NCI-H460 (cell line): ENCODE measurements at regions not wholly inside any gene's neighbourhood (a gene's known extent, or its start where the extent isn't known, plus 50 kb on each side); places are given as distances from the start of the nearest gene placed in this dataset.
"Not testable (repeated sequence)": the region's sequence is repeated elsewhere in the genome, so short reads cannot be mapped to it uniquely, and the experiment has no call there.

Experiments used
- DNase-seq: peaks from one replicate; pipeline ENCODE4 v3.0.0-alpha.2; 2016; ENCODE audit warnings: low read depth; ENCODE audit errors: extremely low read depth

DNA sequence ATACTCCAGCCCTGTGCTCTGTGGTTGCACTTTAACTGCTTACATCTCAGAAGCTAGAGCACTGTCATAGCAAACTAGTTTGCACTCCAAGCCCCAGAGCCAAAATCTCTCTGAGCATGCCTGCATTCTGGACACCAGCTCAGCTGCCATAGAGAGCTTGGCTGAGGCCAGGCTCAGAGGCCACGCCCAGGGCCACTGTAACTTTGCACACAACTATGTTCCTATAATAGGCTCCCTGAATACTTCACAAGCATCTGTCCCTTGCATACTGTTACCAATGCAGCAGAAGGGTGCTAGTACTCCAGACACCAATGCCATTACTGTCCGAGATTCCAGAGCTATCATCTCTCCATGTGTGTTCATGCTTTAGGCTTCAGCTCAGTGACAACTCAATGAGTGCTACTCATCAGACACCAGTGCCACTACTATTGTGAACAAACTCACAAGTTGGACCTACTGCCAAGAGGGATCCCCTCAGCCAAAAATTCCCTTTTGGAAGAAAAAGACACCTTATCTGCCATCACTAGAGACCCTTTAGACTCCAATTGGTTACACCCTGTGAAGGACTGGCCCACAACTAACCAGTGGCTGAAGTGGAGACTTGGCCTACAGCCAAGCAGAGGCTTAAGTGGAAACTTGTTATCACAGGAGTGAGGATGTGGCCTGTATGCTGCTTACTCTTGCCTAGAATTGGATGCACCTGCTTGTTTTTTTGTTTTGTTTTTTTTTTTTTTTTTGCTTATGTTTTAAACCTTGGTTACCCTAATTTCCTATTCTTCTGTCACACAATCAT, 211.6 kb upstream of the MAGI2 start:
- no peak for DNase-seq

DNA sequence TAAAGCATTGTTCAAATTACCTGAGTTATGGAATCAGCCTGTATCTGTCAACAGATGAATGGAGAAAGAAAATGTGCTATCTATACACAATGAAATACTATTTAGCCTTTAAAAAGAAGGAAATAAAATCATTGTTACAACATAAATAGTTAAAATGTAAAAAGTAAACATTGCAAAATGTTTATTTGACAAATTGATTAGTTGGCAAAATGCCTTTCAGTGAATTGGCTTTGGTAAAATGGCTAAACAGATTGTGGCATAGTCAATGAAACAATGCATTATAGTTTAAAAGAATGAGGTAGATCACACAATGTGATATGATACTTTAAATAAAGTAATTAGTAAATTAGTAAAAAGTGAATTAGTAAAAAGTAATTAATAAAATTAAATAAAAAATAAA, 204.8 kb upstream of the MAGI2 start:
- DNase-seq = no peak

DNA sequence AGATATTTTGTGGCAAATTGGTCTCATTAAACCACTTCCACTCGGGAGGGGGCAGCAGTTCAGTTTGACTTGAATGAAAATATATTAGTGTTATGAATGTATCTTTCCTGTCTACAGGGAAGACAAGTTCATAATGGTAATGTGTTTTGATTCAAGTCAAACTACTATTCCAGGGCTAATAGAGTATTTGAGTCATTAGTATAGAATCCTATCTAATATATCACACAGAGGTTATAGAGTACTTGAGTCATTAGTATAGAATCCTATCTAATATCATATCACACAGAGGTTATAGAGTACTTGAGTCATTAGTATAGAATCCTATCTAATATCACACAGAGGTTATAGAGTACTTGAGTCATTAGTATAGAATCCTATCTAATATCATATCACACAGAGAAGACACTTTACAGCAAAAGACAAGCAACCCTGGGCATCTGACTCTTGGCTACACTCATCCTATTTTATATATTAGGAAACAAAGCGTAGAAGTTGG, 199.7 kb upstream of the MAGI2 start:
- no peak for DNase-seq

DNA sequence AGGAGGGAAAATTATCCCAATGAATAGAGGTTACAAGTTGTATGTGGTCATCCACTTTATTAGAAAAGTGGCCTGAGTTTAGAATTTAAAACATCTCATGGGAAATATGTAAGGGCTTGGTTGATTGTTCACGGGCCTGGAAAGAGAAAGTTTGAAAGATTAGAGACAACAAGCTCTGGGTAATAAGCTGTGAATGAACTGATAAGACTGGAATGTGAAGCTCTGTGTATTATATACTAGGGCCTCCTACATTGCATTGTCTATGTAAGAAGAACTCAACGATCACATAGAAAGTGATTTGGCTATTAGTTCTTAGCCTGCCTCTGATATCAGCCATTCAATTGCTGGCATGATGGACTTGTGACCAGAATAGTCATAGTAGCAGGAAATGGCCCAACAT, 199.2 kb upstream of the MAGI2 start:
- no peak for DNase-seq

DNA sequence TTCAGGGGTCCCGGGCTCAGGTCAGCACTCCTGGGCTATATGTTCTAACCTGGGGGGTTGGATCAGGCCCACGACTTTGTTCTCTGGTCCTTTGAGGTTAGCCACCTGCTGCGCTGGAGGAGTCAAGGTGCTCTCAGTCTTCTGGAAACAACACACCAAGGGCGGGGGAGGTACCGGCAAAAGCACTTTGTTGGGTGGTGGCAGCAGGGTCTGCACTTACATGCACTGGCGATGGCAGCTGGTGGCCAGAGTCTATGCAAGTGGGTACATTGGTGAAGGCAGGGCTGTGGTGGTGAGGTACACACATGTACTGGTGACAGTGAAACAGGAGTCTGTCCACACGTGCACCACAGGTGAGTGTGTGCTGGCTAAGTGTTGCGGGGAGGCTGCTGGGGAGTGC, 194.2 kb upstream of the MAGI2 start:
- DNase-seq = no peak

DNA sequence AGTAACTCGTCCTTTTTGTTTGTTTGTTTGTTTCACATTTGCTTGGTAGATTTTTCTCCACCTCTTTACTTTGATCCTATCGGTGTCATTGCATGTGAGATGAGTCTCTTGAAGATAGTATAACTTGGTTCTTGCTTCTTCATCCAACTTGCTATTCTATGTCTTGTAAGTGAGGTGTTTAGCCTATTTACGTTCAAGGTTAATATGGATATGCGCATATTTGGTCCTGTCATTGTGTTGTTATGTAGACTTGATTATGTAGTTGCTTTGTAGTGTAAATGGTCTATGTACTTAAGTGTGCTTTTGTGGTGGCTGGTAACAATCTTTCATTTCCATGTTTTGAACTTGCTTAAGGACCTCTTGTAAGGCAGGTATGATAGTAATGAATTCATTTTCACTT, 192.8 kb upstream of the MAGI2 start:
- DNase-seq = no peak

DNA sequence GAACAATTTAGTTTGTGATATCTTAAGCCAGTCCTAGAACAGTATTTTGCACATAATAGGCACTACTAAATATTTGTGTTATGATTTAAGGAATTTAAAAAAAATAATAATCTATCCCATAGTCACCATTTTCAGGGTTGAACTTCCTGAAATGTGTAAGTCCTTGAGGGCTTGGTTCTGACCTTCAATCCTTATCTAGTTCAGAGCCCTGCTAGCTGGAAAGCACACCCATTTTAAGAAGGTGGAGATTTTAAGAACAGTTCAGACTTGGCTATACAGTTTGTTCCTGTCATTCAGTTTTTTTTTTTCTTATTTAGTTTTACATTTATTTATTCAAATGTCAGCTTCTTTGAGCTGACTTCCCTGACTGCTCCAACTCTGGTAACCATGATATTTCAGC, 183.4 kb upstream of the MAGI2 start:
- DNase-seq = no peak

DNA sequence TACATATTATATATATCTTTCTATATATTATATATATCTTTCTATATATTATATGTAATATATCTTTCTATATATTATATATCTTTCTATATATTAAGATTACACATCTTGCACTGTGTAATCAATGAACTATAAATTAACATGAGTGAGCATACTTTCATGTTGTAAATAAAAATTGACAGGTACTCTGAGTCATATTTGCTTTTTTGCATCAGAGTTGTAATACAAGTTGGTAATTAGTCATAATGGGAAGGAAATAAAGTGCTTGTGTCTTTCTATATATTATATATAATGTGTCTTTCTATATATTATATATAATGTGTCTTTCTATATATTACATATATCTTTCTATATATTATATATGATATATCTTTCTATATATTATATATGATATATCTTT, 172.5 kb upstream of the MAGI2 start:
- not testable (repeated sequence) for DNase-seq

DNA sequence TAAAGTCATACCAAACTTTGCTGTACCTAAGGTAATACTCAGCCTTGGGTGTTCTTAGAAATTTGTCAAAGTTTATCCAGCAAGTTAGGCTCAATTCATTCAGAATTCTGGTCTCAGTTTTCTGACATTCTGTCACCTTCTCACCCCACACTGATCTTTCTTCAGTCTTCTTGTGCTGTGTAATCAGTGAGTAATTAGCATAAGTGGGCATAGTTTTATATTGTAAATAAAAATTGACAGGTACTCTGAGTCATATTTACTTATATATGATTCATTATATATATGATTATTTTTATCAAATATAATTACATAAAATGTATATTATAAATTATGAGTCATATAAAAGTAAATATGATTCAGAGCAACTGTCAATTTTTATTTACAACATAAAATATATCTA, 170.9 kb upstream of the MAGI2 start:
- DNase-seq = no peak

DNA sequence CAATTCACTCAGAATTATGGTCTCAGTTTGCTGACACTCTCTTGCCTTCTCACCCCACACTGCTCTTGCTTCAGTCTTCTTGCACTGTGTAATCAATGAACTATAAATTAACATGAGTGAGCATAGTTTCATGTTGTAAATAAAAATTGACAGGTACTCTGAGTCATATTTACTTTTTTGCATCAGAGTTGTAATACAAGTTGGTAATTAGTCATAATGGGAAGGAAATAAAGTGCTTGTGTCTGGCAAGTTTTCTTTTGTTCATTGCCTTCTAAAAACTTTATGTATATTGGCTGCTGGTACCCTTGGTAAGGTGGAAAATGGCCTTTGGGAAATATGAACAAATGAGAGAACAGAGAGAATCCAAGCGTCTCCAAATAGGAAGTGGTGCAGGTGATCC, 169.3 kb upstream of the MAGI2 start:
- no peak for DNase-seq

DNA sequence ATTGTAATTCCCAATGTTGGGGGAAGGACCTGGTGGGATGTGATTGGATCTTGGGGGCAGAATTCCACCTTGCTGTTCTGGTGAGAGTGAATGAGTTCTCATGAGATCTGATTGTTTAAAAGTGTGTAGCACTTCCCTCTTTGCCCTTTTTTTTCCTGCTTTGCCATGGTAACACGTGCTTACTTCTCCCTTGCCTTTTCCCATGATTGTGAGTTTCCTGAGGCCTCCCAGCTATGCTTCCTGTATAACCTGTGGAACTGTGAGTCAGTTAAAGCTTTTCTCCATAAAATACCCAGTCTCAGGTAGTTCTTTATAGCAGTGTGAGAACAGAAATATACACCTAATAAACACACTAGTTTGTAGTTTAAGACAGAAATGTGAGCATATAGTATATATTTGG, 166.8 kb upstream of the MAGI2 start:
- no peak for DNase-seq

DNA sequence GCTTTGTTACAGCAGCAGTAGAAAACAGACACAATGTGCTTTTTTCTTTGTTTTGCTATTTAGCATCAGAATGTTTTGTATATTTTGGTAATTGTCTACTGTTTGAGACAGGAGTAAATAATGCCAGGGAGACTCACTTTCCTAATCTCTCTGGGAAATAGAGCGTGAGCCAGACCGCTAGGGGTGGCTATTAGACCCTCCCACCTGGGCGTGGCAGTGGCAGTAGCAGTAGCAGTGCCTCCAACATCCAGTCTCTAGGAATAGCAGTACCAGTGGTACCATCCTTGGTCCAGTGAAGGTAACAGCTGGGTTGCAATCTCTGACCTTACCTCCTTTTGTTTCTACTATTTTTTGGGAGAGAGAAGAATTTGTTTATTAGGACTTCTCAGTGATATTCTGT, 165.7 kb upstream of the MAGI2 start:
- DNase-seq = no peak

DNA sequence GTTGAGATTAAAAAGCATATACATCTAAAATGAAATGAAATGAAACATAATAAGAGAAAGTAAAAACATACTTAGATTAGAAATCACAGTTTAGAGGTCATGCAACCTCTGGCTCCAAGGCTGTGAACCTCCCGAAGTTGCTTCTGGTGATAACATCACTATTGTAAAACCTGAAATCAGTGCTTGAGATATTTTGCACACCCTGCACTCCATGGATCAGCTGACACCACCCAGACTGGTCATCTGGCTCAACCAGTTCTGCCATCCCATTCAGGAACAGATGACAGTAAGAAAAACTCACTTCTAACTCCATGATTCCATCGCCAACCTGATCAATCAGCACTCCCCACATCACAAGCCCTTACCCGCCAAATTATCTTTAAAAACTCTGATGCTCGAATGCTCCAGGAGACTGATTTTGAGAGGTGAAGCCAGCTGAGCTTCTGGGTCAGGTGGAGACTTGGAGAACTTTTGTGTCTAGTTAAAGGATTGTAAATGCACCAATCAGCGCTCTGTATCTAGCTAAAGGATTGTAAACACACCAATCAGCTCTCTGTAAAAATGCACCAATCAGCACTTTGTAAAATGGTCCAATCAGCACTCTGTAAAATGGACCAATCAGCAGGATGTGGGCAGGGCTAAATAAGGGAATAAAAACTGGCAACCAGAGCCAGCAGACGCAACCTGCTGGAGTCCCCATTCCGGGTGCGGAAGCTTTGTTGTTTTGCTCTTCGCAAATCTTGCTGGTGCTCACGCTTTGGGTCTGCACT, 162.6 kb upstream of the MAGI2 start:
- DNase-seq = no peak

DNA sequence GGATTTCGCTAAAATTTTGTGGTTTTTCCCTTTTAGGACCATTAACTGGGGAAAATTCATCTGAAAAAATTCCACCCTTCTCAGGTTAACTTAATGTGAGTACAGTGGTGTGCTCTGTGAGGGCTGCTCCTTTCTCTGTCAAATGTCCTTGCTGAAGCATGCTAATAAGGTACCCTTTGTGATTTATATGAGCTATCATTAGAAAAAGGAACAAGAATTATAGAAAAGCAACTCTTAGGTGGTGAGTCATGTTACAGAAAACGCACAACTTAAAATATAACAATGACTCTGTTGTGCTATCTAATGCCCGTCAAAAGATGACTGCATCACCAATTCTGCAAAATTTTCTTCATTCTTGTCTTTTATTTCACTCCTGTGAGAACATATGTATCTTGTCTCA, 162.0 kb upstream of the MAGI2 start:
- DNase-seq = no peak

DNA sequence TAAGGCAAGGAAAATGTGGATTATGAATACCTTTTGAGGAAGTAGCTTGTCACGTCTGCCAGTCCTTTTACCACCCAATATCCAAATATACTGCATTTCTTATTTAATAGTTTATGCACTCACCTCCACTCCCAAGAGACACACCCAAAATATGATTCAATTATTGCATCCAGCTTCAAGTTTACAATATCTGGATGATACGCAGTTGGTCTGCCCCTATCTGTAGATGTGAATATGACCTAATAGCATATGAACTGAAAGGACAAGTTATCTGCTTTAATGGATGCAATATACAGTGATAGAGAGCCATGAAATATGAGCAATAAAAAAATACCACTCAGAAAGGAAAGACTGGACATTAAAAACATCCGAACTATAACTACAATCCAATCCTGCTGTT, 159.4 kb upstream of the MAGI2 start:
- DNase-seq = no peak

DNA sequence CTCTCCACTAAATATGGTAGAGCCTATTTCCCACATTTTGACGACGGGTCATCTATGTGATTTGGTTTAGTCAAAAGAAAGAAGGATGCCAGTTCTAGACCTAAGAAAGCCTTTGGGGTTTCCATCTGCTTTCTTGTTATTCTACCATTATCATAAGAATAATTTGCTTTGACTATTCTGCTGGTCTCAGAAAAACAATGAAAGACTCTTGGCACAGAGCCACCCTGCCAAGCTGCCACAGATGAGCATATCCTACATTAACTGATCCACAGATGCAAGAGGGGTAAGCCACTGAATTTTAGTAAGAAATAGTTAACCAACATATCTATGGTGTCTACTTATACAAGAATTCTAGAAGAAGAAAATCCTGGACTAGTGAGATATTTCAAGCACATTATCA, 158.6 kb upstream of the MAGI2 start:
- DNase-seq = no peak

DNA sequence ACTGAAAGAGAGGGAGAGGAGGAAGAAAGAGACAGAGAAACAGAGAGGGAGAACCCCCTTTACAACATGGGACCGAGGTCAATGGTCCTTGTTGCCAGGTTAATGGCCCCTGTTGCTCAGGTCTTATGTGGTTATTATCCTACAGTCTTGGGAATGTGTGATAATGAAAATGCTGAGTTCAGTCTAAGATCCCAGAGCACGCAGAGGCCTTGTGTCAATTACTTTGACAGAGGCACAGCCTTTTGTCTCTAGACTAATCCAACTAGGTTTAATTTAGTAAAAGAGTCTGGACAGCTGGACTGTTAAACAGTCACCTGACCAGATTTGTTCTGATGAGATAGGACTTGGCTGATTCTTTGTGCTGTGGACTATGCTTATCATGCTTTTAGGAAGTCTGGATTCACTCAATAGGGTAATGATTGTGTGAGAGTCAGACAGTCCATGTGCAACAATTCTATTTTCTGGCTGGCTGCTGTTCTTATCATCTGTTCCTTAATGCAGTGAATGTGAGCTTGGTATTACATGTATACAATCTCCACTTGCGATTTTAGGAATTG, 157.4 kb upstream of the MAGI2 start:
- no peak for DNase-seq

DNA sequence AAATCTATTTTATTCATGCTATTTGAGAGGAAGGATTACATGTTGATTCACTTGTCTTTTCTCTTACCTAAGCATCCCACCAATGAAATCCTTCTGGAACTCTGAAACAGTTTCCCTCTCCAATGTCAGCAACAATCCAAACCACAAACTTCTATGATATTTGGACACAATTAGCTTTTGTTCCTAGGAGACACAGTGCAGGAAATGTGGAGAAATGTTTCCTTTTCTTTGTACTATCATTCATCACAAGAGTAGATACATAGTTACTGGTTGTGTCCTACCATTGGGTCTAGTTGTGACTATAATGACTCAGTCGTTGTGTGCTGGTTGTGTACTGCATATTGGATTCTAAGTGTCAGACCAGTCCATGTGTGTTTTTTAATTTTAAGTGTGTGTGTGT, 156.8 kb upstream of the MAGI2 start:
- DNase-seq = no peak

DNA sequence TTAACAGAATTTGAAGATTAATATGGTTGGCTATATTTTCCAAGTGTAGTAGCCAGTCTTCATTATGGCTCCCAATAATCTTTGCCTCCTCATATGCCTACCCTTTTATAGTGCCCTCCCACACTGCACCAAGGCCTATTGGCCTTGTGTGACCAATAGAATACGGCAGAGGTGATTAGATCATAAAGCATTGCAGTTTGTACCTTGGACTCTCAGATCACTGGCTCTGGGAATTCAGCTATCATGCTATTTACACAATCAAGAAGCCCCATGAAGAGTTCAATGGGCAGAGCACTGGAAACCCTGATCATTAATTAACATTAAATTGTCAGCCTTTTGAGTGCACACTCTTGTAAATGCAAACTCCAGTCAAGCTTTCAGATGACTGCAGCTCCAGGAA, 154.5 kb upstream of the MAGI2 start:
- DNase-seq = no peak

DNA sequence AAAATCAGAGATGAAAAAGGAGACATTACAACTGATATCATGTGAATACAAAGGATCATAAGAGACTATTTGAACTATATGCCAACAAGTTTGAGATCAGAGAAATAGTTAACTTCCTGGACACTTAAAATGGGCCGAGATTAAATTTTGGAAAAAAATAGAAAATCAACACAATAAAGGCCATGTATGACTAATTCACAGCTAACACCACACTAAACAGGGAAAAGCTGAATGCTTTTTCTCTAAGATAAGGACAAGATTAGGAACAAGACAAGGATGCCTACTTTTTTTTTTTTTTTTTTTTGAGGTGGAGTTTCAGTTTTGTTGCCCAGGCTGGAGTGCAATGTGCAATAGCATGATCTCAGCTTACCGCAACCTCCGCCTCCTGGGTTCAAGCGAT, 151.4 kb upstream of the MAGI2 start:
- no peak for DNase-seq

DNA sequence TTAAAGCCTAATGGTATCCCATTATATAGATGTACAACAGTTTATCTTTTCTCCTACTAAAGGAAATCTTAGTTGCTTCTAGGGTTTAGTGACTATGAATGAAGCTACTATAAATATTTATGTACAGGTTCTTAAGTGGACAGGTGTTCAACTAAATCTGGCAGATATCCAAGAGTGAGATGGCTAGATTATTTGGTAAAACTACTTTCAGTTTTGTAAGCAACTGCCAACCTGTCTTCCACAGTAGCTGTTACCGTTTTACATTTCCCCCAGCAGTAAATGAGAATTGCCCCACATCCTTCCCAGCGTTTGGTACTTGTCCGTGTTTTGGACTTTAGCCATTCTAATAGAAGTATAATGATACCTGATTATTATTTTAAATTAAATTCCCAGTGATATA, 144.9 kb upstream of the MAGI2 start:
- DNase-seq = no peak

DNA sequence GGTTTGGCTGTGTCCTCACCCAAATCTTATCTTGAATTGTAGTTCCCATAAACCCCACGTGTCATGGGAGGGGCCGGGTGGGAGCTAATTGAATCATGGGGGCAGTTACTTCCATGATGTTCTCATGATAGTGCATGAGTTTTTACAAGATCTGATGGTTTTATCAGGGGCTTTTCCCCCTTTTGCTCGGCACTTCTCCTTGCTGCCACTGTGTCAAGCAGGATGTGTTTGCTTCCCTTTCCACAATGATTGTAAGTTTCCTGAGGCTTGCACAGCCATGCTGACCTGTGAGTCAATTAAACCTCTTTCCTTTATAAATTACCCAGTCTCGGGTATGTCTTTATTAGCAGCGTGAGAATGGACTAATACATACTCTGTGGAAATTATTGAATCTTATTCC, 141.2 kb upstream of the MAGI2 start:
- not testable (repeated sequence) for DNase-seq
